Heart right ventricle (tissue), 16 donors: ENCODE measurements at regions not wholly inside any gene's neighbourhood (a gene's known extent, or its start where the extent isn't known, plus 50 kb on each side); places are given as distances from the start of the nearest gene placed in this dataset.
"Not testable (repeated sequence)": the region's sequence is repeated elsewhere in the genome, so short reads cannot be mapped to it uniquely, and the experiment has no call there.

Experiments used
- ATAC-seq, 8 donors: fragments of 200-7000 bp; cut with Tn5 transposase; one replicate each; pipeline ENCODE4 v1.9.1; 2020; ENCODE audit warnings: mild to moderate bottlenecking in 8 of 8, moderate library complexity in 8 of 8, moderate number of reproducible peaks in 1 of 8
- DNase-seq, 2 donors: peaks; one replicate each; pipeline ENCODE4 v3.0.0-alpha.2; 2020
- H3K27ac ChIP-seq, 10 donors: fragments of 200-600 bp; sonication (generic) in 2 of 10; one replicate each; pipeline versions ENCODE4 v1.5.0 to v1.8.0; 2020 to 2022; ENCODE audit warnings: mild to moderate bottlenecking in 3 of 10
- H3K27me3 ChIP-seq, 7 donors: fragments of 200-600 bp; one replicate each; pipeline ENCODE4 v1.8.0; 2021 to 2022; ENCODE audit warnings: mild to moderate bottlenecking in 2 of 7
- H3K36me3 ChIP-seq, 9 donors: fragments of 200-600 bp; sonication (generic) in 1 of 9; one replicate each; pipeline versions ENCODE4 v1.5.0 to v1.8.0; 2020 to 2022; ENCODE audit warnings: mild to moderate bottlenecking in 2 of 9
- H3K4me1 ChIP-seq, 9 donors: fragments of 200-600 bp; sonication (generic) in 1 of 9; one replicate each; pipeline versions ENCODE4 v1.5.0 to v1.8.0; 2020 to 2022; ENCODE audit warnings: mild to moderate bottlenecking in 4 of 9
- H3K4me3 ChIP-seq, 10 donors: fragments of 200-600 bp; sonication (generic) in 2 of 10; one replicate each; pipeline versions ENCODE4 v1.5.0 to v1.8.0; 2020 to 2022; ENCODE audit warnings: mild to moderate bottlenecking in 7 of 10, moderate library complexity in 2 of 10
- H3K9me3 ChIP-seq, 11 donors: fragments of 200-600 bp in 10 of 11; sonication (generic) in 2 of 11; one replicate each; pipeline versions ENCODE4 v1.5.0 to v1.8.0; 2013 to 2022; ENCODE audit warnings: mild to moderate bottlenecking in 2 of 11, control low read depth in 1 of 11, moderate library complexity in 1 of 11
- WGBS, 2 donors: extraction: QIAGEN DNeasy Blood & Tissue Kit; methylation state at CpG; one replicate each; pipeline ENCODE4 v1.1.7; 2013; ENCODE audit warnings: inconsistent platforms in 1 of 2; 5-methylcytosine and 5-hydroxymethylcytosine counted together
- intact Hi-C, 10 donors: fragments of 100-400 bp; cut with DNase I; formaldehyde crosslinking; loops; one replicate each; pipeline versions ENCODE4 v1.11.1 to v1.14.2; 2022
- TF ChIP-seq, protein P1 (sequence below), 9 donors: fragments of 200-600 bp; sonication (generic) in 2 of 9; IDR thresholded peaks; one replicate each; pipeline versions ENCODE4 v1.5.0 to v1.8.0; 2021 to 2022; ENCODE audit warnings: antibody characterized with exemption in 9 of 9, mild to moderate bottlenecking in 5 of 9, moderate library complexity in 1 of 9
- donor health status: Arrhythmogenic right ventricular cardiomyopathy.
- donor health status: ischemic (EF 13 %, LVEDD 7.1; RV severe dilation, severe dysfunction).
- donor health status: healthy with polysubstance abuse.
- donor health status: DM: no; HTN: yes; CAD: no.
- donor health status: DM: no; HTN: no; CAD: no.
- donor health status: ischemic (EF 25% LVEDD 6.9; RV normal size, moderate dysfunction).
- donor health status: ischemic (EF 25% LVEDD 5.7; RV mildly dilated, moderate dysfunction).
- donor health status: healthy.
- donor health status: DM: yes; HTN: yes; CAD: no.
- donor health status: Ischemic cardiomyopathy.
- donor health status: ischemic (EF 35%, LVEDD 5.7; RV mildly dilated, moderate dysfunction).
- donor health status: nonischemic (EF 11% LVEDD 7.7; RV severe dilation, severe dysfunction).
- donor health status: DM: yes; HTN: yes; CAD: no.
- donor health status: PGD.
- donor health status: ischemic (EF 29% LVEDD 5.4; RV normal size, mild dysfunction).
- donor health status: nonischemic (EF 23%, LVEDD 6.1; RV moderate dilation, normal function).

GRCh38 chr10:53335803-53336422, 563.3 kb upstream of the MBL2 start:
- H3K27ac ChIP-seq, intact Hi-C loops, H3K4me3 ChIP-seq, H3K27me3 ChIP-seq, H3K36me3 ChIP-seq, H3K4me1 ChIP-seq, DNase-seq, ATAC-seq: not testable (repeated sequence)
- peaks cover 0 to 56% (median 13%) of the 10 kb centered on the region in 11 donors for H3K9me3 ChIP-seq
- WGBS, 2 donors, result 90 to 92% methylated on average over 6 of the region's 6 CpGs

DNA sequence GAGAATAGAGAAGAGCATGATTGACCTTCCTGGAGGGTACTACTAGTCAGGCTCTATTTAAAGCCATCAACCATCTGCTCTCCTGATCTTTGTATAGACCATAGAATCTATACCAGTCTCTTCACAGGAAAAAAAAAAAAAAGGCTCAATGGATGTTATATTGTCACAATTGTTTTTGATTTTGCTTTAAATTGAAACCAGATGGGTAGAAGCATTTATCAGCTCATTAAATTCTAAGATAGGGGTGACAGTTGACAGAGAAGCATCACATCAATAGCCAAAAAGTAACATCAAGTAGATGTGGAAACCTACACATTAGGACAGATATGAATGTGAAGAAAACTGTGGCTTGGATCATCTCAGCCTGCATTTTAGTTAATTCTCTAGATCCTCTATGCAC, 558.9 kb upstream of the MBL2 start:
- H3K9me3 ChIP-seq, result peaks cover 0 to 33% (median 10%) of the 10 kb centered on the region in 11 donors
- DNase-seq (no peak), ATAC-seq (no peak)
- H3K36me3 ChIP-seq, result no peaks in the 10 kb centered on the region
- TF ChIP-seq, protein P1, sequence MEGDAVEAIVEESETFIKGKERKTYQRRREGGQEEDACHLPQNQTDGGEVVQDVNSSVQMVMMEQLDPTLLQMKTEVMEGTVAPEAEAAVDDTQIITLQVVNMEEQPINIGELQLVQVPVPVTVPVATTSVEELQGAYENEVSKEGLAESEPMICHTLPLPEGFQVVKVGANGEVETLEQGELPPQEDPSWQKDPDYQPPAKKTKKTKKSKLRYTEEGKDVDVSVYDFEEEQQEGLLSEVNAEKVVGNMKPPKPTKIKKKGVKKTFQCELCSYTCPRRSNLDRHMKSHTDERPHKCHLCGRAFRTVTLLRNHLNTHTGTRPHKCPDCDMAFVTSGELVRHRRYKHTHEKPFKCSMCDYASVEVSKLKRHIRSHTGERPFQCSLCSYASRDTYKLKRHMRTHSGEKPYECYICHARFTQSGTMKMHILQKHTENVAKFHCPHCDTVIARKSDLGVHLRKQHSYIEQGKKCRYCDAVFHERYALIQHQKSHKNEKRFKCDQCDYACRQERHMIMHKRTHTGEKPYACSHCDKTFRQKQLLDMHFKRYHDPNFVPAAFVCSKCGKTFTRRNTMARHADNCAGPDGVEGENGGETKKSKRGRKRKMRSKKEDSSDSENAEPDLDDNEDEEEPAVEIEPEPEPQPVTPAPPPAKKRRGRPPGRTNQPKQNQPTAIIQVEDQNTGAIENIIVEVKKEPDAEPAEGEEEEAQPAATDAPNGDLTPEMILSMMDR (IDR thresholded peaks at IDR 0.05), result no peak
- H3K4me3 ChIP-seq, result no peak overlapping the region
- no peak overlapping the region for H3K27ac ChIP-seq
- intact Hi-C loops, result no loop called here
- no peaks in the 10 kb centered on the region for H3K4me1 ChIP-seq
- H3K27me3 ChIP-seq, result no peaks in the 10 kb centered on the region

DNA sequence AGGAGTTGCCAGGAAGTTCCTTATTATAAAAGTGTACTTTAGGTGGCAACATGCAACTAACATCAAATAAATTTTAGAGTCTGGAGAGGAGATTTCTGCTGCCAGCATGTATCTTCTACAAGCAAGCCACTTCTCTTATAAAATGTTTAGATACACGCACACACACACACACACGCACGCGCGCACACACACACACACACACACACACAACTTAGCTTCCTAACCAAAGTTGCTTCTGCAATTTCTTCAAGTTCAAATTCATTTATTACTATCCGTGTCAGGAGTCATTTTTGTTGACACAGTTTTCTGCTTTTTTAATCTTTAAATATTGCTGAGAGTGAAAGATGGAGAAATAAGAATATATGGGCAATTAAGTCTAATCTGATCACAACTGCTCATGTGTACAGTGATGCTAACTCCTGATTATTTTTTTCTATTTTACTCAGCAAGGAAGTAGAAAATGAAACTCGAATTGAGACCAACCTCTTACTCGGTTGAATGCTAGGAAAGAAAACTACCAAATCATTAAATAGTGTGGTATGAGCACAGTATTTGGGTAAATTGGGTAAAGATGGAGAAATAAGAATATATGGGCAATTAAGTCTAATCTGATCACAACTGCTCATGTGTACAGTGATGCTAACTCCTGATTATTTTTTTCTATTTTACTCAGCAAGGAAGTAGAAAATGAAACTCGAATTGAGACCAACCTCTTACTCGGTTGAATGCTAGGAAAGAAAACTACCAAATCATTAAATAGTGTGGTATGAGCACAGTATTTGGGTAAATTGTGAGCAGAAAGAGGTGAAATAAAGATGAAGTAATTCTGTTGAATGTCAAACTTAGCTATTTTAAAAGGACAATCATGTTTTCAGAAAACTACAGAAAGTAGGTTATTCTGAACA, 554.1 kb upstream of the MBL2 start:
- H3K27me3 ChIP-seq, H3K36me3 ChIP-seq, DNase-seq, ATAC-seq, H3K27ac ChIP-seq, H3K9me3 ChIP-seq, intact Hi-C loops, H3K4me3 ChIP-seq, H3K4me1 ChIP-seq: not testable (repeated sequence)
- 61 to 73% methylated on average over 7 to 8 of the region's 10 CpGs for WGBS, 2 donors

DNA sequence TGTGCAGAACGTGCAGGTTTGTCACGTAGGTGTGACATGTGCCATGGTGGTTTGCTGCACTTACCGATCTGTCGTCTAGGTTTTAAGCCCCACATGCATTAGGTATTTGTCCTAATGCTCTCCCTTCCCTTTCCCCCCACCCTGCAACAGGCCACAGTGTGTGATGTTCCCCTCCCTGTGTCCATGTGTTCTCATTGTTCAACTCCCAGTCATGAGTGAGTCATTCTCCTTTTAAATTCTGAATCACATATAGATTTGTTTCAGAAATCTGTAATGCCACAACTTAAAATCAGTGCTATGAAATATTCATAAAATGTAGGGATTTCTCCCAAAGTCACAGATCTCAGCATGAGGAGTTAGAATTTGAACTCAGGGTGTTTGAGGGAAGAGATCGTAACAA, 552.5 kb upstream of the MBL2 start:
- no peak overlapping the region for H3K27ac ChIP-seq
- H3K27me3 ChIP-seq, result no peaks in the 10 kb centered on the region
- H3K4me3 ChIP-seq, result no peak overlapping the region
- H3K9me3 ChIP-seq, result no peaks in the 10 kb centered on the region
- DNase-seq, result no peak
- H3K36me3 ChIP-seq, result no peaks in the 10 kb centered on the region
- WGBS, 2 donors, result 81 to 93% methylated on average over 5 of the region's 5 CpGs
- intact Hi-C loops, result no loop called here
- TF ChIP-seq, protein P1 (IDR thresholded peaks at IDR 0.05), result no peak
- ATAC-seq, result no peak
- H3K4me1 ChIP-seq, result no peaks in the 10 kb centered on the region

- no peaks in the 10 kb centered on the region for H3K36me3 ChIP-seq
- TF ChIP-seq, protein P1 (IDR thresholded peaks at IDR 0.05), result peak in 1 of 9 donors; percentile 6
- H3K4me1 ChIP-seq, result no peaks in the 10 kb centered on the region
- no peaks in the 10 kb centered on the region for H3K27me3 ChIP-seq
- DNase-seq, result no peak
- no peak overlapping the region for H3K4me3 ChIP-seq
- ATAC-seq, result no peak
- H3K9me3 ChIP-seq, result no peaks in the 10 kb centered on the region
- intact Hi-C loops, result no loop called here
- no peak overlapping the region for H3K27ac ChIP-seq
Measured at GRCh38 chr10:53315709-53316108, 543.1 kb upstream of the MBL2 start.
